GM12865 (cell line): ENCODE measurements at regions not wholly inside any gene's neighbourhood (a gene's known extent, or its start where the extent isn't known, plus 50 kb on each side); places are given as distances from the start of the nearest gene placed in this dataset.

Experiments used
- DNase-seq: peaks from one replicate; pipeline ENCODE4 v3.0.0; 2010; ENCODE audit warnings: low read depth
- H3K4me3 ChIP-seq: 2 replicates; pipeline ENCODE4 v1.5.1; 2011; ENCODE audit warnings: mild to moderate bottlenecking, low read depth, low read length, control low read depth
- TF ChIP-seq, protein P1 (sequence below): IDR thresholded peaks from 2 replicates; pipeline ENCODE4 v1.5.1; 2011; ENCODE audit warnings: low read length, control low read depth, low read depth, inconsistent platforms; ENCODE audit not compliant: insufficient read depth; ENCODE audit errors: missing control alignments

- H3K4me3 ChIP-seq: no peak overlapping the region
- DNase-seq: no peak
- TF ChIP-seq, protein P1, sequence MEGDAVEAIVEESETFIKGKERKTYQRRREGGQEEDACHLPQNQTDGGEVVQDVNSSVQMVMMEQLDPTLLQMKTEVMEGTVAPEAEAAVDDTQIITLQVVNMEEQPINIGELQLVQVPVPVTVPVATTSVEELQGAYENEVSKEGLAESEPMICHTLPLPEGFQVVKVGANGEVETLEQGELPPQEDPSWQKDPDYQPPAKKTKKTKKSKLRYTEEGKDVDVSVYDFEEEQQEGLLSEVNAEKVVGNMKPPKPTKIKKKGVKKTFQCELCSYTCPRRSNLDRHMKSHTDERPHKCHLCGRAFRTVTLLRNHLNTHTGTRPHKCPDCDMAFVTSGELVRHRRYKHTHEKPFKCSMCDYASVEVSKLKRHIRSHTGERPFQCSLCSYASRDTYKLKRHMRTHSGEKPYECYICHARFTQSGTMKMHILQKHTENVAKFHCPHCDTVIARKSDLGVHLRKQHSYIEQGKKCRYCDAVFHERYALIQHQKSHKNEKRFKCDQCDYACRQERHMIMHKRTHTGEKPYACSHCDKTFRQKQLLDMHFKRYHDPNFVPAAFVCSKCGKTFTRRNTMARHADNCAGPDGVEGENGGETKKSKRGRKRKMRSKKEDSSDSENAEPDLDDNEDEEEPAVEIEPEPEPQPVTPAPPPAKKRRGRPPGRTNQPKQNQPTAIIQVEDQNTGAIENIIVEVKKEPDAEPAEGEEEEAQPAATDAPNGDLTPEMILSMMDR: no peak
These were observed 206.5 kb downstream of the AUH start for GRCh38 chr9:91155181-91155580.

DNA sequence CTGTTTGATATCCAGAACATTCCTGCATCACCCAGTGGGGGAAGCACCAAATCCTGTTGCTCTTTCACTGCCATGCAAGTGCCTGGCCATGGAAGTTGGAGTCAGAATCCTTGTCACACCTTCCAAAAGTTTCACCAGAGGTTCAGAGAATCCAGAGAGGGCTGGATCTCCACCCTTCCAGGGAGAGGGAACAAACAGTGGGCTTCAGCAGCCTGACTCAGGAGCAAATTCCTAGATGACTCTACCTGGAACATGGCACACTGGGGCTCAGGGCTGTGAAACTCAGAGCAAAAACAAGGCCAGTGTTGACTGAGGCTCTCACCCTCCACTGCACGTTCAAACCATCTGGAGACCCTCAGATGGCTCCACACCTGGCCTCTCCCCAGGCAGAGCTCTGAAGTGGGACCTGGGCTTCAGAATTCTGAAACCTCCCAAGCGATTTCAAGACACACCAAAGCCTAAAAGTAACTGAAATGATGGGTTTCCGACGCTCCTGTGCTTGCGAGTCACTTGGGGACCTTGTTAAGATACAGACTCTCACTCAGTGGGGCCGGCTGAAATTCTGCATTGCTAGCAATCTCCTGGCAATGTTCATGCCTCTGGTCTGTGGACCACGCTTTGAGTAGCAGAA is 205.9 kb downstream of the AUH start:
- TF ChIP-seq, protein P1: no peak
- DNase-seq: no peak
- H3K4me3 ChIP-seq: no peak overlapping the region

GRCh38 chr9:91156451-91157234 is 205.1 kb downstream of the AUH start:
- no peak overlapping the region for H3K4me3 ChIP-seq
- DNase-seq: no peak
- TF ChIP-seq, protein P1: no peak

- DNase-seq: no peak
- no peak overlapping the region for H3K4me3 ChIP-seq
- TF ChIP-seq, protein P1: no peak
These were observed 203.8 kb downstream of the AUH start for GRCh38 chr9:91157883-91158282.

GRCh38 chr9:91158286-91158685 is 203.4 kb downstream of the AUH start:
- no peak overlapping the region for H3K4me3 ChIP-seq
- TF ChIP-seq, protein P1: no peak
- no peak for DNase-seq

DNA sequence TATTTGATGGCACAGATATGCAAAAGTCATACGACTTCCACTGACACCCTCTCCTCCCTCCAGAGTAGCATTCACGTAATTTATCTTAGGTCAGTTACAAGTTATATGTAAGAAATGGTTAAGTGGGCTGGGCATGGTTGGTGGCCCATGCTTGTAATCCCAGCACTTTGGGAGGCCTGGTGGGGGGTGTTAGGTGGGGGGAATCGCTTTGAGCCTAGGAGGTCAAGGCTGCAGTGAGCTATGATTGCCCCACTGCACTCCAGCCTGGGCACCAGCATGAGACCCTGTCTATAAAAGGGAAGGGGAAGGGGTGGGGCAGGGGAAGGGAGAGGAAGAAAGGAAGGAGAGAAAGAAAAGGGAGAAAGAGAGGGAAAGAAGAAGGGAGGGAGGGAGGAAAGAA is 202.8 kb downstream of the AUH start:
- DNase-seq: no peak
- TF ChIP-seq, protein P1: no peak
- no peak overlapping the region for H3K4me3 ChIP-seq
